ENCODE measurements at regions not wholly inside any gene's neighbourhood (a gene's known extent, or its start where the extent isn't known, plus 50 kb on each side); places are given as distances from the start of the nearest gene placed in this dataset.

DNA sequence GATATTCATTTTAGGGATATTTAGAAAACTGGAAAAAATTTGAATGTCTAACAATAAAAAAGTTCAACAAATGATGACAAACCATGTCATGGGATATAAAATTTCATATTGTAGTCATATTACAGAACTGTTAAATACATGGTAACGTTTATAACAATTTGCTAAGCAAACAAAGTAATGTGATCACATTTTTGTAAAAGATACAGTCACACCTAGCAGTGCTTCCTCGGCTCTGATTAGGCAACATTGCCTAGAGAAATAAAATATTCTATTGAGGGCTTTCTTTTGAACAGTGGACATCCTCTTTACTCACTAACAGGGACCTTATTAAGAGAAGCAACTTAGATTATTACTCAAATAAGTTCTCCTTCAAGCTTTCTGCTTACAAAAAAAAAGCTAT, 605.5 kb downstream of the GATA3 start:
- TF ChIP-seq JUND (IDR thresholded peaks at IDR 0.05) (no peak), POLR2A (IDR thresholded peaks at IDR 0.05; ENCODE audit: borderline replicate concordance, extremely low read depth, insufficient read depth, insufficient read length) (no peak), EZH2 (IDR thresholded peaks at IDR 0.05) (no peak), RAD21 (IDR thresholded peaks at IDR 0.05; ENCODE audit: low read depth) (no peak)
- TF ChIP-seq, protein P1, sequence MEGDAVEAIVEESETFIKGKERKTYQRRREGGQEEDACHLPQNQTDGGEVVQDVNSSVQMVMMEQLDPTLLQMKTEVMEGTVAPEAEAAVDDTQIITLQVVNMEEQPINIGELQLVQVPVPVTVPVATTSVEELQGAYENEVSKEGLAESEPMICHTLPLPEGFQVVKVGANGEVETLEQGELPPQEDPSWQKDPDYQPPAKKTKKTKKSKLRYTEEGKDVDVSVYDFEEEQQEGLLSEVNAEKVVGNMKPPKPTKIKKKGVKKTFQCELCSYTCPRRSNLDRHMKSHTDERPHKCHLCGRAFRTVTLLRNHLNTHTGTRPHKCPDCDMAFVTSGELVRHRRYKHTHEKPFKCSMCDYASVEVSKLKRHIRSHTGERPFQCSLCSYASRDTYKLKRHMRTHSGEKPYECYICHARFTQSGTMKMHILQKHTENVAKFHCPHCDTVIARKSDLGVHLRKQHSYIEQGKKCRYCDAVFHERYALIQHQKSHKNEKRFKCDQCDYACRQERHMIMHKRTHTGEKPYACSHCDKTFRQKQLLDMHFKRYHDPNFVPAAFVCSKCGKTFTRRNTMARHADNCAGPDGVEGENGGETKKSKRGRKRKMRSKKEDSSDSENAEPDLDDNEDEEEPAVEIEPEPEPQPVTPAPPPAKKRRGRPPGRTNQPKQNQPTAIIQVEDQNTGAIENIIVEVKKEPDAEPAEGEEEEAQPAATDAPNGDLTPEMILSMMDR (IDR thresholded peaks at IDR 0.05 in 2 of 3, conservative IDR thresholded peaks at IDR 0.05 in 1 of 3; ENCODE audit: borderline replicate concordance in 1 of 3, insufficient read depth in 1 of 3, low read depth in 2 of 3, low read length in 2 of 3): no peak

Data from HCT116 (cell line).